ENCODE measurements at regions not wholly inside any gene's neighbourhood (a gene's known extent, or its start where the extent isn't known, plus 50 kb on each side); places are given as distances from the start of the nearest gene placed in this dataset.

DNA sequence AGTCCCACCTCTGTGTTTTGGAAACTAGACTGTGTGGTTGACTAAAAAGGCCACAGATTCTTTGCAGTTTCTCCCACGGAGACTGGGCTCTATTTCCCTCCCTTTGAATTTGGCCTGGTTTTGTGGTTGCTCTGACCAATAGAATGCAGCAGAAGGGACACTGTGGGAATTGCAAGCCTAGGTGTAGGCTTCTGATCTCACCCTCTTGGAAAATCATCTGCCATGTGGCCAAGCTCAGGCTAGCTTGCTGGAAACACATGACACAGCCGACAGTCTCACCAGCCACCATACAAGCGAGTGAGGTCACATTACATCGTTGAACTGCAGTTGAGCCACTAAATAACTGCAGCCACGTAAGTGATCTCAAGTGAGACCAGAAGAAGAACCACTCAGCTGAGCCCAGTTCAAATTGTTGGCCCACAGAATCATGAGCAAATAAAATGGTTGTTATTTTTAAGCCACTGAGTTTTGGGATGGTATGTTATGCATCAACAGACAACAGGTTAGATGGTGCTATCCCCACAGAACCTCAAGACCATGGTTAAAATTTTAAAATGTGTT is 319.1 kb upstream of the MEX3C start:
- TF ChIP-seq ZFX (IDR thresholded peaks at IDR 0.05; ENCODE audit: borderline replicate concordance) = no peak
- no peak for TF ChIP-seq CTCF (IDR thresholded peaks at IDR 0.05)

Measured in 22Rv1 (cell line).